Astrocyte (in vitro differentiated cells and primary cell): ENCODE measurements at regions not wholly inside any gene's neighbourhood (a gene's known extent, or its start where the extent isn't known, plus 50 kb on each side); places are given as distances from the start of the nearest gene placed in this dataset.

Source experiments
- DNase-seq: peaks from one replicate; pipeline ENCODE4 v3.0.0-alpha.2; 2010; ENCODE audit warnings: low read depth
- FAIRE-seq: peaks from 2 replicates; lab custom pipeline; 2011; peaks lifted over from hg19 to GRCh38; lab: Jason Lieb, UNC
- H2AFZ ChIP-seq: 2 replicates; pipeline ENCODE4 v1.6.0; 2012; ENCODE audit warnings: low read depth, low read length, inconsistent platforms
- H3K27ac ChIP-seq: 2 replicates; pipeline ENCODE4 v1.5.1; 2011; ENCODE audit warnings: low read depth, low read length, inconsistent platforms
- H3K27me3 ChIP-seq: 2 replicates; pipeline ENCODE4 v1.6.0; 2011; ENCODE audit warnings: low read length, inconsistent platforms; ENCODE audit not compliant: insufficient read depth
- H3K36me3 ChIP-seq: 2 replicates; pipeline ENCODE4 v1.5.1; 2011; ENCODE audit warnings: low read length, inconsistent platforms; ENCODE audit not compliant: insufficient read depth
- H3K4me1 ChIP-seq: 2 replicates; pipeline ENCODE4 v1.5.1; 2011; ENCODE audit warnings: low read length, inconsistent platforms; ENCODE audit not compliant: insufficient read depth
- H3K4me2 ChIP-seq: 2 replicates; pipeline ENCODE4 v1.6.0; 2012; ENCODE audit warnings: low read length, inconsistent platforms
- H3K4me3 ChIP-seq: 2 replicates; pipeline ENCODE4 v1.5.1; 2011; ENCODE audit warnings: low read depth, mild to moderate bottlenecking, low read length, inconsistent platforms; ENCODE audit not compliant: insufficient read depth
- H3K79me2 ChIP-seq: 2 replicates; pipeline ENCODE4 v1.6.0; 2012; ENCODE audit warnings: mild to moderate bottlenecking, low read length, inconsistent platforms; ENCODE audit not compliant: insufficient read depth
- H3K9ac ChIP-seq: 2 replicates; pipeline ENCODE4 v1.6.0; 2012; ENCODE audit warnings: mild to moderate bottlenecking, low read length, inconsistent platforms
- H3K9me3 ChIP-seq: 2 replicates; pipeline ENCODE4 v1.5.1; 2012; ENCODE audit warnings: low read depth, mild to moderate bottlenecking, low read length, inconsistent platforms; ENCODE audit not compliant: insufficient read depth
- H4K20me1 ChIP-seq: 2 replicates; pipeline ENCODE4 v1.6.0; 2012; ENCODE audit warnings: low read length, inconsistent platforms; ENCODE audit not compliant: insufficient read depth
- H3K27ac Mint-ChIP-seq: one replicate; pipeline ENCODE4 v1.8.0; 2021; ENCODE audit warnings: mild to moderate bottlenecking, mixed read lengths; ENCODE audit not compliant: unreplicated experiment
- H3K27me3 Mint-ChIP-seq: one replicate; pipeline ENCODE4 v1.8.0; 2021; ENCODE audit warnings: low read depth, mixed read lengths; ENCODE audit not compliant: unreplicated experiment
- H3K36me3 Mint-ChIP-seq: one replicate; pipeline ENCODE4 v1.8.0; 2021; ENCODE audit warnings: low read depth, mixed read lengths; ENCODE audit not compliant: unreplicated experiment
- H3K4me1 Mint-ChIP-seq: one replicate; pipeline ENCODE4 v1.8.0; 2021; ENCODE audit warnings: low read depth, mixed read lengths; ENCODE audit not compliant: unreplicated experiment
- H3K4me3 Mint-ChIP-seq: one replicate; pipeline ENCODE4 v1.8.0; 2021; ENCODE audit warnings: mild to moderate bottlenecking, moderate library complexity, mixed read lengths; ENCODE audit not compliant: unreplicated experiment
- H3K9me3 Mint-ChIP-seq: one replicate; pipeline ENCODE4 v1.8.0; 2021; ENCODE audit warnings: mild to moderate bottlenecking, mixed read lengths; ENCODE audit not compliant: unreplicated experiment
- CTCF ChIP-seq: IDR thresholded peaks from 2 replicates; pipeline ENCODE4 v1.5.1; 2011; ENCODE audit warnings: low read depth, mild to moderate bottlenecking, inconsistent platforms, low read length, moderate library complexity; ENCODE audit not compliant: insufficient read depth
- EZH2 ChIP-seq: IDR thresholded peaks from 2 replicates; pipeline ENCODE4 v1.6.1; 2012; ENCODE audit warnings: mild to moderate bottlenecking, low read length, inconsistent platforms; ENCODE audit not compliant: insufficient read depth

DNA sequence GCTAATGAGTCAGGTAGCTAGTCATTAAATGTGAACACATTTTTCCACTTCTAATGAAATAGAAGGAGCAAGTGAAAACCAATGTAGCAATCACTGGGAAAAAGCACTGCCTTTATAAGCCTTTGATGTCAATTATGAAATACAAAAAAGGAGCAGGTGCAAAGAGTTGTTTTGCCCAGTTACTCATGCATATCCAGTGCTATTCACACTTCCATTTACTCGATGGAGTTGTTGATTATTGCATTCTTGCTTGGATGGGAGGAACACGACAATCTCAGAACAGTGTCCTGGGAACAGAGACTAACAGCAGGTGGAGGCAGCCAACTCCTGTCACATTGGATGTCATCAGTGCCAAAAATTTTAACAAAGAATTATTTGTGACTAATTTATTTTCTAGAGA is 372.5 kb downstream of the CBLN2 start:
- Histone ChIP-seq H4K20me1 (no peaks in the 10 kb centered on the region), H3K27ac (no peak overlapping the region), H3K4me3 (no peak overlapping the region), H3K9me3 (peaks cover 5% of the 10 kb centered on the region), H3K36me3 (no peaks in the 10 kb centered on the region), H3K9ac (no peak overlapping the region), H3K4me2 (no peak overlapping the region), H3K4me1 (no peaks in the 10 kb centered on the region), H2AFZ (no peak overlapping the region), H3K27me3 (no peaks in the 10 kb centered on the region), H3K79me2 (no peaks in the 10 kb centered on the region)
- no peak for TF ChIP-seq CTCF
- no peak for TF ChIP-seq EZH2
- DNase-seq (no peak), FAIRE-seq (no peak)
- Mint-ChIP-seq H3K27ac (no peak overlapping the region), H3K4me1 (no peaks in the 10 kb centered on the region), H3K9me3 (peaks cover 5% of the 10 kb centered on the region), H3K36me3 (no peaks in the 10 kb centered on the region), H3K27me3 (no peaks in the 10 kb centered on the region), H3K4me3 (no peak overlapping the region)

DNA sequence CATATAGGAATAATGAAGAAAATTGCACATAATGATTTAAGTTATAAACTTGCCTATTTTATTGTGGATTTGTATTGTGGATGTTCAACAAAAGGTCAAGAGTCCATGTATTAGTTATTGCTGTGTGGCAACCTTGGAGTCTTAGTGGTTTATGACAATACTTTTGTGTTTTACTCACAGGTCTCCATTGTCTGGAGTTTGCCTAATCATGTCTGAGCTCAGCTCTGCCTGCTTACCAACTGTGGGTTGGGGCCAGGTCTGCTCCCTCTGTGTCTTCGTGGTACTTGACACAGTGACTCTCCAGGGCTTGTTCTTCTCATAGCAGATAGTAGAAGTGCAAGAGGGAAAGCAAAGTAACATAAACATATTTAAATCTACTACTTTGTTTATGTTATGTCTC is 382.5 kb downstream of the CBLN2 start:
- no peak overlapping the region for H2AFZ ChIP-seq
- no peaks in the 10 kb centered on the region for H3K4me1 ChIP-seq
- no peaks in the 10 kb centered on the region for H3K79me2 ChIP-seq
- TF ChIP-seq EZH2 (no peak), CTCF (no peak)
- peak; percentile 3 for DNase-seq
- H3K27ac ChIP-seq, result no peak overlapping the region
- no peaks in the 10 kb centered on the region for H3K9me3 ChIP-seq
- Mint-ChIP-seq H3K4me1 (no peaks in the 10 kb centered on the region), H3K9me3 (no peaks in the 10 kb centered on the region), H3K4me3 (no peak overlapping the region), H3K27me3 (no peaks in the 10 kb centered on the region), H3K36me3 (no peaks in the 10 kb centered on the region), H3K27ac (no peak overlapping the region)
- no peaks in the 10 kb centered on the region for H4K20me1 ChIP-seq
- H3K9ac ChIP-seq, result no peak overlapping the region
- H3K4me2 ChIP-seq, result no peak overlapping the region
- H3K4me3 ChIP-seq, result no peak overlapping the region
- no peaks in the 10 kb centered on the region for H3K27me3 ChIP-seq
- no peak for FAIRE-seq
- no peaks in the 10 kb centered on the region for H3K36me3 ChIP-seq

GRCh38 chr18:72160510-72161445 is 383.4 kb downstream of the CBLN2 start:
- no peaks in the 10 kb centered on the region for H3K4me1 Mint-ChIP-seq
- no peaks in the 10 kb centered on the region for H3K36me3 ChIP-seq
- H3K27ac Mint-ChIP-seq, result no peak overlapping the region
- no peak overlapping the region for H2AFZ ChIP-seq
- no peaks in the 10 kb centered on the region for H3K4me1 ChIP-seq
- TF ChIP-seq EZH2 (no peak), CTCF (no peak)
- H3K9me3 Mint-ChIP-seq, result no peaks in the 10 kb centered on the region
- H3K9me3 ChIP-seq, result no peaks in the 10 kb centered on the region
- no peak overlapping the region for H3K4me3 ChIP-seq
- H3K27me3 Mint-ChIP-seq, result no peaks in the 10 kb centered on the region
- no peak overlapping the region for H3K9ac ChIP-seq
- H3K4me3 Mint-ChIP-seq, result no peak overlapping the region
- H3K36me3 Mint-ChIP-seq, result no peaks in the 10 kb centered on the region
- FAIRE-seq (no peak), DNase-seq (no peak)
- H4K20me1 ChIP-seq, result no peaks in the 10 kb centered on the region
- no peak overlapping the region for H3K4me2 ChIP-seq
- H3K79me2 ChIP-seq, result no peaks in the 10 kb centered on the region
- H3K27me3 ChIP-seq, result no peaks in the 10 kb centered on the region
- H3K27ac ChIP-seq, result no peak overlapping the region
